ENCODE measurements at regions not wholly inside any gene's neighbourhood (a gene's known extent, or its start where the extent isn't known, plus 50 kb on each side); places are given as distances from the start of the nearest gene placed in this dataset.
A peak's percentile ranks its signal among the peaks of the same experiment; 100 is the strongest.

- no peak for ATAC-seq (ENCODE audit: insufficient read depth, low FRiP score)
- Histone ChIP-seq H3K36me3 (ENCODE audit: control insufficient read depth in 4 of 4, insufficient read depth in 4 of 4, low read length in 4 of 4) (no peaks in the 10 kb centered on the region), H3K27ac (ENCODE audit: low read depth in 1 of 2, low read length in 1 of 2) (no peak overlapping the region), H3K27me3 (ENCODE audit: control insufficient read depth in 3 of 3, insufficient read depth in 3 of 3, low read length in 2 of 3) (no peaks in the 10 kb centered on the region), H3K9ac (ENCODE audit: insufficient read depth in 1 of 2, low read length in 2 of 2) (no peak overlapping the region), H3K4me1 (ENCODE audit: control insufficient read depth in 5 of 5, insufficient read depth in 5 of 5, low read length in 5 of 5) (peaks cover 0 to 8% (median 0%) of the 10 kb centered on the region in 5 donors), H3K9me3 (ENCODE audit: control insufficient read depth in 4 of 4, insufficient read depth in 3 of 4, low read length in 3 of 4) (peaks cover 0 to 5% (median 0%) of the 10 kb centered on the region in 4 donors), H3K4me3 (no peak overlapping the region)
- 84 to 93% methylated on average over 2 of the region's 2 CpGs for WGBS, 2 donors
- peak in 2 of 3 donors; percentile 68 to 75 for DNase-seq
- TF ChIP-seq CTCF (IDR thresholded peaks at IDR 0.05; ENCODE audit: control extremely low read depth, extremely low read depth) = no peak
Observed at GRCh38 chr2:167555098-167555720, 666.9 kb downstream of the XIRP2 start.

GRCh38 chr2:167553635-167554034 lies 665.4 kb downstream of the XIRP2 start:
- Histone ChIP-seq H3K4me3 (no peak overlapping the region), H3K27ac (ENCODE audit: low read depth in 1 of 2, low read length in 1 of 2) (no peak overlapping the region), H3K36me3 (ENCODE audit: control insufficient read depth in 4 of 4, insufficient read depth in 4 of 4, low read length in 4 of 4) (no peaks in the 10 kb centered on the region), H3K4me1 (ENCODE audit: control insufficient read depth in 5 of 5, insufficient read depth in 5 of 5, low read length in 5 of 5) (peaks cover 0 to 8% (median 0%) of the 10 kb centered on the region in 5 donors), H3K27me3 (ENCODE audit: control insufficient read depth in 3 of 3, insufficient read depth in 3 of 3, low read length in 2 of 3) (no peaks in the 10 kb centered on the region), H3K9me3 (ENCODE audit: control insufficient read depth in 4 of 4, insufficient read depth in 3 of 4, low read length in 3 of 4) (peaks cover 0 to 5% (median 0%) of the 10 kb centered on the region in 4 donors), H3K9ac (ENCODE audit: insufficient read depth in 1 of 2, low read length in 2 of 2) (no peak overlapping the region)
- ATAC-seq (ENCODE audit: insufficient read depth, low FRiP score) = no peak
- no peak for TF ChIP-seq CTCF (IDR thresholded peaks at IDR 0.05; ENCODE audit: control extremely low read depth, extremely low read depth)
- 91 to 93% methylated on average over 2 of the region's 2 CpGs for WGBS, 2 donors
- DNase-seq = no peak

GRCh38 chr2:167551416-167551815 lies 663.1 kb downstream of the XIRP2 start:
- no peaks in the 10 kb centered on the region for H3K36me3 ChIP-seq (ENCODE audit: control insufficient read depth in 4 of 4, insufficient read depth in 4 of 4, low read length in 4 of 4)
- H3K27me3 ChIP-seq (ENCODE audit: control insufficient read depth in 3 of 3, insufficient read depth in 3 of 3, low read length in 2 of 3) = no peaks in the 10 kb centered on the region
- no peak for TF ChIP-seq CTCF (IDR thresholded peaks at IDR 0.05; ENCODE audit: control extremely low read depth, extremely low read depth)
- DNase-seq = no peak
- ATAC-seq (ENCODE audit: insufficient read depth, low FRiP score) = no peak
- peaks cover 0 to 8% (median 0%) of the 10 kb centered on the region in 5 donors for H3K4me1 ChIP-seq (ENCODE audit: control insufficient read depth in 5 of 5, insufficient read depth in 5 of 5, low read length in 5 of 5)
- no peak overlapping the region for H3K4me3 ChIP-seq
- no peak overlapping the region for H3K9ac ChIP-seq (ENCODE audit: insufficient read depth in 1 of 2, low read length in 2 of 2)
- 57 to 64% methylated on average over 4 of the region's 4 CpGs for WGBS, 2 donors
- peaks cover 0 to 2% (median 0%) of the 10 kb centered on the region in 4 donors for H3K9me3 ChIP-seq (ENCODE audit: control insufficient read depth in 4 of 4, insufficient read depth in 3 of 4, low read length in 3 of 4)
- H3K27ac ChIP-seq (ENCODE audit: low read depth in 1 of 2, low read length in 1 of 2) = no peak overlapping the region

- Histone ChIP-seq H3K27ac (ENCODE audit: low read depth in 1 of 2, low read length in 1 of 2) (no peak overlapping the region), H3K9me3 (ENCODE audit: control insufficient read depth in 4 of 4, insufficient read depth in 3 of 4, low read length in 3 of 4) (peaks cover 0 to 2% (median 0%) of the 10 kb centered on the region in 4 donors), H3K36me3 (ENCODE audit: control insufficient read depth in 4 of 4, insufficient read depth in 4 of 4, low read length in 4 of 4) (no peaks in the 10 kb centered on the region), H3K27me3 (ENCODE audit: control insufficient read depth in 3 of 3, insufficient read depth in 3 of 3, low read length in 2 of 3) (no peaks in the 10 kb centered on the region), H3K4me1 (ENCODE audit: control insufficient read depth in 5 of 5, insufficient read depth in 5 of 5, low read length in 5 of 5) (peaks cover 0 to 8% (median 0%) of the 10 kb centered on the region in 5 donors), H3K4me3 (no peak overlapping the region), H3K9ac (ENCODE audit: insufficient read depth in 1 of 2, low read length in 2 of 2) (no peak overlapping the region)
- TF ChIP-seq CTCF (IDR thresholded peaks at IDR 0.05; ENCODE audit: control extremely low read depth, extremely low read depth) = no peak
- WGBS, 2 donors = 80 to 94% methylated on average over 1 of the region's 1 CpG
- no peak for DNase-seq
- ATAC-seq (ENCODE audit: insufficient read depth, low FRiP score) = no peak
Observed at GRCh38 chr2:167550448-167550847, 662.2 kb downstream of the XIRP2 start.
